Globus pallidus (tissue), 1 donor: ENCODE measurements at regions not wholly inside any gene's neighbourhood (a gene's known extent, or its start where the extent isn't known, plus 50 kb on each side); places are given as distances from the start of the nearest gene placed in this dataset.

Source experiments
- DNase-seq: peaks from one replicate; pipeline ENCODE4 v3.0.0-alpha.2; 2015; ENCODE audit warnings: low spot score

DNA sequence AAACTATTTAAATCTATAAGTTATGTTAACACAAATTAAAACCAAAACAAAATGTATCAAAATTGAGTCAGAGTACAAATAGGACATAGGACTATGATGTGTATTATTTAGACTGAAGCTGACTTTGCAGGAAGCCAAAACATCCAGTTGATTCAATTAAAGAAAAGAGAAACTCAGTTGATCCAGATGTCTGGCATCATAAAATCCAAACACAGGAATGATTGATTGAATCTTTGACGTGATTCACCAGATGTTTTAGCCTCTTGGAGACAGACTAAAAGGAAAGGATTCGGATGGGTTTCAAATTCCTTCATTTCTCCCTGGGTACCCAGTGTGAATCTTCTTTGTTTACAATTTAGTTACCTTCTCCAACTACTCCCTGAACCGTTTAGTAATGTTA is 272.9 kb downstream of the IRS1 start:
- no peak for DNase-seq

- DNase-seq, result no peak
Observed at GRCh38 chr2:226524381-226524843, 275.2 kb downstream of the IRS1 start.

DNA sequence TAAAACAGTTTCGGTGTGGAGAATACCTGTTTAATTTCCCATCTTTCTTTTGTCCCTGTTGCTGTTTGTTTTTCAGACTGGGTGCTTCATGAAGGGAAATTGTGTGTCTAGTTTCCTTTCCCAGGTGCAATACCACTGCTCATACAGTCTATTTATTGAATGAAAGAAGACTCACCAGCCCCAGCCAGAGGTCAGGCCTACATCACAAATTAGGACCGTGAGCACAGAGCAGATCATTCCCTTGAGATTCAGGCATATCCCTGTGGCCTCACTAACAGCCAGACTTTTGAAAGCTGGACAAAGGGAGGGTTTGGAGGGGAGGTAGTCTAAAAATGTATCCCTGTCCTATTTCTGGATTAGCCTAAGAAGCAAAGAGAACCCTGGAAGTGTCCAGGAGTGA is 278.9 kb downstream of the IRS1 start:
- DNase-seq, result no peak

DNA sequence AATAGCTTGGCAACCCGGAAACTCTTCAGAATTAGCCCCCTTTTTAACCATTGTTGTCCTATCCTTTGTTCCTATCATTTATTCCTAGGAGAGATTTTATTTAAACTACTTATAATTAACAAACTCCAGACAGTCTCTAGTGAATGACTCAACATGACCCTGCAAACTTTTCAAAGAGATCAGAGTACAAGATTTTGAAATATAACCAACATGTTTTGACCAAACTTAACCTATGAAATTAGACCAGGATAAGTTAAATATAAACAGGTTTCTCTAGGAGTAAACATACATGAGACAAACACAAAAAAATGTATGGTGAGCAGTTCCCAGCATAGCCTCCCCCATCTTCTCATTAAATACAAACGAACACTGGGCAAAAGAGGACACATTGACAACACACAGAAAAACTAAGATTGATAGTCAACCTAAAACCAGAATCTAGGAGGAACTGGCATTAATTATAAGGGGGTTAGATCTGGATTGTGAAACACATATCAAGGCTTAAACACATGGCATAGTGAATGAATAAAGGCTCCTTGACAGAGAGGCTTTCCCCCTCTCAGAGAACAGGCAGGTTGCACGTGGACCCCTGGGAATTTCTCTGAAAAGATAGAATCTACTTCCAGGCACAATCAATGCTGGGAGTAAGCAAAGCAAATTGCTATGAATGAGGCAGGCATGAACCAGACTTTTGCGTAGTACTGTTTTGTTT is 284.1 kb downstream of the IRS1 start:
- no peak for DNase-seq

GRCh38 chr2:226514895-226515294 is 284.7 kb downstream of the IRS1 start:
- DNase-seq, result no peak

DNA sequence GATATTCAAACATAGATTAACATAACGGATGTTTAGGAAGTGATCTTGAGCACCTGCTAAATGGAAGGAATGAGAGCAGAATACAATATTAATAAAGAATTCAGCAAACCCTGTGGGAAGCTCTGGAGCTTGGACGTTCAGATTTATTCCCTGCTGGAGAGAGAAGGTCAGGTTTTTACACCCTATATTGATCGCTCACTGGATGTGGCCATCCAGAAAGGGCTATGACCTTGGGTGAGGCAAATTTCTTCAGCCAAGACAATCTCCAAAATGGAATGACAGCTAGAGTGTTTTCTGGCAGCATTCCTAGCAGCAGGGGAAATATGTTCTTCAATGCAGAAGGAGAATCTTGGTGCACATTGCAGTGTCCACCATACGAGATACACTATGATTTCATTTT is 288.3 kb downstream of the IRS1 start:
- DNase-seq, result no peak

DNA sequence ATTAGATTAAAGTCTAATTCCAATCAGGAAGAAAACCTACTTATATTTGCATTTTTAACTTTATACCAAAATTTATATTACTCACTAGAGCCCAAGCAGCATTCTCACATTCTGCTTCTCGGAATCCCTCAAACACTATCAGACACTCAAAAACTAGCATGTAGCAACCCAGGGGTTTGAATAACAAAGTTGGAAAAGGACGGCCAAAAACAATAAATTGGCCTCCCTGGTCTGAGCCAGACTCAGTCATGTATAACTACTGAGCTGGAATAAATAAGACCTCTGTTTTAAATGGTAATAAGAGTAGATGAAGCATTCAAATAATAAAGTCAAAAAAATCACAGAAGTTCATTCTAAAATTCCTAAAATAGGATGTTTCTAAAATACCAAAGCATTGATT is 290.9 kb downstream of the IRS1 start:
- DNase-seq, result no peak

DNA sequence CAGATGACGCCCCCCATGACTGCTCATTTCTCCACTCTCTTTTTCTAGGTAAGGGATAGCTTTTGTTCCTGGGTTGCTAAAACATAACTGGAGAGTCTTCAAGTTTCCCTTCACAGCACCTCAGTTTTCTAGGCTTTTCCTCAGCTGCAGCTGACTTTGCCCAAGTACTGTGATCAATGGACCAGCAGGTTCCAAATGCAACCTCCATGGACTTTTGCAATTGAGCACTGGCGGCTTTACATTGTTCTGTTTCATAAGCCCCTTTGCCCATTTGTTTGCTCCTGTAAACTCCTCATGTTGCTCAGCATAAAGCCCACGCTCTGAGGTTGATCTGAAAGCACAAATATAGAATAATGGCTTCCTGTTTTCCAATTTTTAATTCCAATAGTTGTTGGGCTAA is 291.6 kb downstream of the IRS1 start:
- DNase-seq, result no peak

DNA sequence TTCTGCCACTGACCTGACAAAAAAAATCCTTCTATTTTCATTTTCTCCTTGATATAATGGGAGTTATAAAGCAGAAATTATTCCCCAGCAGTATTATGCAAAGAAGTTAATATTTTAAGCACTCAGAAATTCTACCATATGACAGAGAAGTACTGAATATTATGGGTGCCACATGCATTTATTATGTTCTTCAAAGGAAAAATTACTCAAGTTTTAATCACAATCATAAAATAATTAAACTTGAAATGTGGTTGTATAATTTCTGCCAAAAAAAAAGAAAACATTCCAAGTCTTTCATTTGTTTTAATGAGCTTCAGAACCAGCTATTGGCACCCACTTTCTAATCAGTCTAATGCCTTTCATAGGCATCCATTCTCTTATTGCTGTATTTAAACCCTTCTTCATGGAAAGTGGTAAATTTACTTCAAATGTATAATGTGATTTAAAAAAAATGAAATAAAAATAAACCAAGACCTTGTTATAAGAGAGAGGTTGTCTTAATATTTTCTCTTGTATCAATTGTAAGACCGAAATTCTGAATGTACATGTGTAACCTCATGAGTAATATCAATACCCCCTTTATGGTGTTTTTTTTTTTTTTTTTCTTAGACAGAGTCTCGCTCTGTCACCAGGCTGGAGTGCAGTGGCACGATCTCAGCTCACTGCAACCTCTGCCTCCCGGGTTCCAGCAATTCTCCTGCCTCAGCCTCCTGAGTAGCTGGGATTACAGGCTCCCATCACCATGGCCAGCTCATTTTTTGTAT is 302.3 kb downstream of the IRS1 start:
- no peak for DNase-seq

DNA sequence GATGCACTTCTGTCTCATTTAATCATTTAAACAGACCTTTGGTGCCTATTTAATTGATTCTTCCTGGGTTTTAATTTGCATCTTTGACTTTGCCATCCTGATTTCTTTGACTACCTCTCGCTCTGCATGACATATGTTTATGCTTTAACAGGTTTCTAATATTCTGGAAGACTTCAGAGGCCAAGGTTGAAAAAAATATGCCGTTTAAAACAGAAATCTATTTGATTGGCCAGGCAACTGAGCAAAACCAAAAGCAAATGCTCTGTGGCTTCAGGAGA is 303.4 kb downstream of the IRS1 start:
- DNase-seq, result no peak

DNA sequence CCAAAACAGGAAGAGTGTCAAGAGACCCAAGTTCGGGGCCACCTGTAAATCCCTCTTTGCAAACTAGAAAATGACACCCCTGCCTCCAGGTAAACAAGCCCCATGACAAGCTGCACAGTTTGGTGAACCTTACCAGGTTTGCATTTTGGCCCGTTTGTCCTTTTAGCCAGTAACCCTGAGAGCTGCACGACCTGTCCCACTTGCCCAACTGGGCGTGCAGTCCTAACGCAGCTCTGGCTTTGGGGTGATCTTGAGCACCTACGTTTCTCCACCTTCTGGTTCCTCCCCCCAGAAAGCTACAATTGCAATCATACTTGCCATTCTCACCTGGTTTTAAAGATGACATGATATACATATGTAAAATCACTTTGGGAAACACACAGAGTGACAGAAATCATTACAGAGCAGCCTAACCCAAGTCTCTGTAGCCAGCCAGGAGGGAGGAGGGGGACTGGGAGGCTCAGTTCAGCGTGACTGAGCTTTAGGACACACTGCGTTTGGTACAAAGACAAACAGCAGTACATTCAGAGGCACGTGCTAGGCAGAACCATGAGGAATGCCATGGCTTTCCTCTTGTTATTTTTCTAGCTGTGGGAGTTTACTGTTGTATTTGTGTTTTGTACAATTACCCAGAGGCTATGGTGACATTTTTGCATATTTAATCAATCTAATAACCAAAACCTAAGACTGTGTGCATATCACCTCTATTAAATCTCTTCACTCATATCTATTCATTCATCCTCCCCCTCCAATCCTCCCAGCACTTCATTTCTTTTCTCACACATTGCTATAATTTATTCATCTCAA is 304.0 kb downstream of the IRS1 start:
- no peak for DNase-seq

DNA sequence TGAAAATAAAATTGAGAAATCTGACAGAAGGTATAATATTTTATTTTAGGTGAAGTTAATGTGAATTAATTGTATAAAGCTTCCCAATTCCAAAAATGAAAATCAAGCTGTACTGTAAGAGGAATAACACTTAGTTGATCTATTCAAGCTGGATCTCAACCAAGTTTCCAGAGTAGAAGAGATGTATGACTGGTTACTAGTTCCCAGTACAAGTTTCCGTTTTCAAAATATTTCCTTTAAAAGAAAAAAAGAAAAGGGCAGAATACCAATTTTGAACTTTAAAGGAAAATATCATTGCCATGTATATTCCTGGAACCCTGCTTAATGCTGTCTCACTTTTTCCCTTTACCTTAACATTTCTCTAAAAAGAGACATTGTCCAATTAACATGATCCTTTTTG is 308.5 kb downstream of the IRS1 start:
- DNase-seq, result no peak

DNA sequence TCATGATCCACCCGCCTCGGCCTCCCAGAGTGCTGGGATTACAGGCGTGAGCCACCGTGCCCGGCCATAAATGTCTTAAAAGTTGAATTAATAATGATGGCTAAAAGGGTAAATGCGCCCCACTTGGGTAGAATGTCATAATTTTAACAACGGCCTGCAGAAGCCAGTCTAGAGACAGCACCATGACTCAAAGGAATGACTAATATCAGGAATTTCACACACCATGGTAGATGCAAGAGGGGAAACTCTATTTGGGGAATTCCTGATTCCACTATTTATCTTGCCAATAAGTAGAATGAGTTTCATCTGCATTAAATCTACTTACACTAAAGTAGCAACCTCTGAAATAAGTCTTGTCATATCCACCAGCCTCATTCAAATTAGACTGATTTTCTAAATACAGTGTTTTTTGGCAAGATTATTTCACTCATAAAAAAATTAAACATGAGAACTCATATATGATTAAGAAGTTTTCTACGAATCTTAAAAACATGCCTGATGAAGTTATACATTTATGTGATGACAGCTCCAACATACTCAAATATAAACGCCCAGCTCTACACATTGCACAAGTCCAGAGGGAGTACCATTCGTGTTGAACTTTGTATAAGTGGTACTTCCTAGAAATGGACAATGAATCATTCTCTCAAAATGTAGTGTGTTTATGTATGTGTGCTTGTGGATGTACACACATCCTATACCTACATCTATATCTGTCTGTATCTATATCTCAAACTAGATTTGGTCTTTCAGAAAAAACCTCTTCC is 309.7 kb downstream of the IRS1 start:
- no peak for DNase-seq

- DNase-seq, result no peak
Observed at GRCh38 chr2:226488034-226488433, 311.6 kb downstream of the IRS1 start.

- no peak for DNase-seq
Observed at GRCh38 chr2:226487573-226487972, 312.0 kb downstream of the IRS1 start.

DNA sequence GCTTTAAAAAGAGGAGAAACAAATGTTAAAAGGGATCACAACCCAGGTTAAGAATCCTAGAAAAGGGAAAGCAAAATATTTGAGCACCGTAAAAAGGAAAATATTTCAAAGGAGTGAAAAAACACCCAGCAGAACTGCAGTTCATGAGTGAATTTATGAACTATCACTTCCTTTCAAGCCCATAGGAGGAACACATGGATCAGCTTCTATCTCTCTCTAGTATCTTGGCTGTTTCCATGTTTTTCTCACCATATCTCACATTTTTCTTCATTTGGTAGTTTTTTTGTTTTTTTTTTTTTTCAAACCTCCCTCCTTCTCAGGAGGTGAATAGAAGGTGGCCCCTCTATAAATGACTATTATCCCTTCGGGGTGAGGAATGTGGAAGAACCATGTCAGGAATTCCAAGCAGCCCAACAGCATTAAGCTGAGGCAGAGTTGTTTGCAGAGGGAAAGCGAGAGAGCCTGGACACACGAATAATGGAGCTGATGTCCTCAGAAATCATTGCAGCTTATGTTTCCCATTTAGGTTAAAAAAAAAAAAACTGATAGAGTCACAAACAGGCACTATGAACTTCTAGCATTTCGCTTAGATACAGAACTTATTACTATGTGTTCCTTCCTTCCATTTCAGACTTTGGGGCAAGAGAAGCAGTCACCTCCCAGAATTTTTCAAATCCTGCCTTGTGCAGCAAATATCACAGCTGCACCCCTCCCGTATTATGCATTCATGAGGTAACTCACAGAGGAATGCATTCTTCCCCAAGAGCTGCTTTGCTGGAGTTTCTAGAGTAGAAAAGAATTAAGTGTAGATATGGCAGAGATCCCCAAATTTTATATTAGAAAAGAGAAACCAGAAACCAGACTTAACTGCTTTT is 315.6 kb downstream of the IRS1 start:
- no peak for DNase-seq

- no peak for DNase-seq
Observed at GRCh38 chr2:226483143-226483542, 316.5 kb downstream of the IRS1 start.

DNA sequence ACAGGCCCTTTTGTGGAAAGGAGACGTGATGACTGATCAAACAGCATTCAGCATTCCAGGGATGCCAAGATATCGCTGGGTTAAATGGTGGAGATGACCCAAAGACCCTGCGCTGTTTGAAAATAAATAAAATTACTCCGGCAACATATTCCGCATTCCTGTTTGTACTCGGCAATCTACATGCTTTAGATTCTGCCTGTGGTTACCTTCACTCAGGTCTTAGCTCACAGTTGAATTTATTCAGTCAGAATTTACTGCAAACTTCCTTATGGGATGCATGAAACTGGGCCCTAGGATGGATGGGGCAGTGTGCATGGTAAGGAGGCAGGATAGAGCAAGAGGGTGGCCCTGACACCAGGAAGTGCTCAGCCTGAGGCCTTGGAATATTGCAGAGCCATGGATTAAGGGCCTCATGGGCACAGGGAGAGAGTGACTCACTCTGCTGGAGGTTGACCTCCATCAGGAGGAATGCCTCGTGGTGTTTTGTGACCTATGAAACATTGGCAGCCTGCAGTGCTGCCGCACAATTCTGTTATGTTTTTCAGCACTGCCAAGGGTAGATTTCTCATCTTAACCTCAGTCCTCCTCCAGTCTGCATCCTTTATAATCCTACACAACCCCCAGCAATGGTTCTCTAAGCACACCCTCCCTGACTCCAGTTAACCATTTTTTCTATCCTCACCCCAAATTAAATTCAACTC is 321.4 kb downstream of the IRS1 start:
- no peak for DNase-seq

DNA sequence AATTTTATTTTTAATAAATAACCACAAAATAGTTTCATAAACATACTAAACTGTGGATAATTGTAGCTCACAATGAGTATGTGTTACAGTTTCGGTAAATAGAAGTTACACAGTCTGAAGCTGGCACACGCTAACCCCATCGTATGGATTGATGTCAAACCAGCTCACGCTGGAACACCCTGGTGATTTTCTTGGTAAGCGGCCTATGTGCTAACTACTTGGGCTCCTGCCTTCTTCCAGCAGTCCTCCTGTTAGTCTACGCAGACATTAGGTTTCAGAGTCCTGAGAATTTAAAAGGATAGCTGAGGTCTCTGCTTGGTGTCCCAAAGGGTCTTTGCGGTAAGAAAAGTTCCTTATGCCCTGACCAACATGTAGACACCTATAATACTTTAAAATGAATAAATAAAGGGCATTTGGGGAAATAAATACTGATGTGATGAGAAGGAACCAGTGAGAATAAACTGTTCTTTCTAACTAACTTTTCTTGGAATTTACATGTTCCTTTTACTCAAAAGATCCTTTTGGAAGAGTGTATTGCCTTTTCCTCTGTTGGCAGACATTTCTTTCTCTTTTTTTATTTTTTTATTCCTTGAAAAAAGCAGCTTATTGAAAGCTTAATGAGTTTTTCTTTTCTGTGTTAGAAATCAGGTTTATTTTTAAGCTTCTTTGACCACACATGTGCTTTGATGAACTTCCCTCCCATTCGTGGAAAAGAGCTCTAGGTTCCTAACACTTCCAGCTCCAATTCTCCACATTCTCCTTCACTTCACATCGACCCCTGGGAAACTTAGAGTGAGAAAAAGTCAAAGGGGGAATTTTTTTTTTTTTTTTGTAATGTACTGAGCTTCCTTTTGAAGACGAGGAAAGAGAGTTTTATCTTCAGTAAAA is 322.2 kb downstream of the IRS1 start:
- DNase-seq, result no peak

GRCh38 chr2:226475650-226476049 is 324.0 kb downstream of the IRS1 start:
- DNase-seq, result no peak
